ENCODE measurements at regions not wholly inside any gene's neighbourhood (a gene's known extent, or its start where the extent isn't known, plus 50 kb on each side); places are given as distances from the start of the nearest gene placed in this dataset.

DNA sequence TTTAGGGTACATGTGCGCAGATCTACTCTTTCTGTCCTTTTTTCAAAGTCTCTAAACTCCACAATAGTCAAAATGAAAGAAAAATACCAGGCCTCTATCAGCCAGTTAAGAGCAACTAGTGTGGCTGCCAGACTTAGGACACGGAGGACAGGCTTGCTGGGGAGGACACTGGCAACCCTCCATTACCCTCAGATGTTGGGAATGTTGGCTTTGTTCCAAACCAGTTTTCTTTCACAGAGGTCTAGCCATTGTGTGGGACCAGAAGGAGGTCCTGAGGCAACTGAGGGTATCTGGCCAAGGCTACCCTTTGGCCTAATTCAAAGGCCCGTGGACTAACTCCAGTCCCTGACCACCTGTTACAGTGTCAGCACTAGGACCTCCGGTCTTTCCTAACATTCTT lies 51.2 kb upstream of the MED9 start:
- no peak for TF ChIP-seq POLR2AphosphoS5 (IDR thresholded peaks at IDR 0.05)
- TF ChIP-seq, protein P1, sequence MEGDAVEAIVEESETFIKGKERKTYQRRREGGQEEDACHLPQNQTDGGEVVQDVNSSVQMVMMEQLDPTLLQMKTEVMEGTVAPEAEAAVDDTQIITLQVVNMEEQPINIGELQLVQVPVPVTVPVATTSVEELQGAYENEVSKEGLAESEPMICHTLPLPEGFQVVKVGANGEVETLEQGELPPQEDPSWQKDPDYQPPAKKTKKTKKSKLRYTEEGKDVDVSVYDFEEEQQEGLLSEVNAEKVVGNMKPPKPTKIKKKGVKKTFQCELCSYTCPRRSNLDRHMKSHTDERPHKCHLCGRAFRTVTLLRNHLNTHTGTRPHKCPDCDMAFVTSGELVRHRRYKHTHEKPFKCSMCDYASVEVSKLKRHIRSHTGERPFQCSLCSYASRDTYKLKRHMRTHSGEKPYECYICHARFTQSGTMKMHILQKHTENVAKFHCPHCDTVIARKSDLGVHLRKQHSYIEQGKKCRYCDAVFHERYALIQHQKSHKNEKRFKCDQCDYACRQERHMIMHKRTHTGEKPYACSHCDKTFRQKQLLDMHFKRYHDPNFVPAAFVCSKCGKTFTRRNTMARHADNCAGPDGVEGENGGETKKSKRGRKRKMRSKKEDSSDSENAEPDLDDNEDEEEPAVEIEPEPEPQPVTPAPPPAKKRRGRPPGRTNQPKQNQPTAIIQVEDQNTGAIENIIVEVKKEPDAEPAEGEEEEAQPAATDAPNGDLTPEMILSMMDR (IDR thresholded peaks at IDR 0.05), result no peak

Measured in stomach (tissue), 4 donors.